Astrocyte of the cerebellum (primary cell): ENCODE measurements at regions not wholly inside any gene's neighbourhood (a gene's known extent, or its start where the extent isn't known, plus 50 kb on each side); places are given as distances from the start of the nearest gene placed in this dataset.
"Not testable (repeated sequence)": the region's sequence is repeated elsewhere in the genome, so short reads cannot be mapped to it uniquely, and the experiment has no call there.

Experiments used
- DNase-seq: peaks from one replicate; pipeline ENCODE4 v3.0.0-alpha.2; 2011; ENCODE audit warnings: low read depth
- H3K4me3 ChIP-seq: 2 replicates; pipeline ENCODE4 v1.5.1; 2011; ENCODE audit warnings: mild to moderate bottlenecking, low read depth, low read length, moderate library complexity
- in situ Hi-C: cut with HindIII; loops from 2 replicates; pipeline ENCODE4 v1.10.0; 2017; ENCODE audit warnings: low sequenced_read_pairs
- TF ChIP-seq, protein P1 (sequence below): IDR thresholded peaks from 2 replicates; pipeline ENCODE4 v1.5.1; 2012; ENCODE audit warnings: low read length, low read depth, moderate library complexity, mild to moderate bottlenecking; ENCODE audit errors: missing control alignments

DNA sequence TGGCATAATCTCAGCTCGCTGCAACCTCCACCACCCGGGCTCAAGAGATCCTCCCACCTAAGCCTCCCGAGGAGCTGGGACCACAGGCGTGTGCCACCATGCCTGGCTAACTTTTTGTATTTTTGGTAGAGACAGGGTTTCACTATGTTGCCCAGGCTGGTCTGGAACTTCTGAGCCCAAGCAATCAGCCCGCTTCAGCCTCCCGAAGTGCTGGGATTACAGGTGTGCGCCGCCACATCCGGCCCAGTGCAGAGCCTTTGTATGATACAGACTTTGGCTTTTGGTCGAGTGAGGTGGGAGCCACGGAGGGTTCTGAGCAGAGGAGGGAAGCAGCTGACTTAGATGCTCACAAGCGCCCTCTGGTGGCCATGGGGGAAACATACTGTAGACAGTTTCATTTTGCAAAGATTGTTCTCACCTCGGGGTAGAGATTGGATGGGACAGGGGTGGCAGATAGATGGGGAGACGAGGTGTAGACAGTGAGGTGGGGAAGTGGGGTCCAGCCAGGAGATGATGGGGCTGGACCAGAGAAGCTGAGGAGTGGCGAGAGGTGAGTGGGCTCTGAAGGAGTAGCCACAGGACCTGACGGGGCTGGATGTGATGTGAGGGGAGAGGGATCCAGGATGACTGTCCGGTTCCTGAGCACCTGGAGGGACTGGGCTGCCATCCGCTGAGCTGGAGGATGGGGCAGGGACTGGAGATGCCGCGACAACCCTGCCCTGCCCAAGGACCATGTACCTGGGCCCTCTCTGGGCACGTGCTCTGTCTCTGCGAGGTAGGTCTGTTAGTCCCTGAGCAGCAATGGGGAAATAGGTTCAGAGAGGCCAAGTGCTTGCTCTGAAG, 105.1 kb downstream of the CRLF3 start:
- in situ Hi-C loops, DNase-seq, H3K4me3 ChIP-seq: not testable (repeated sequence)
- TF ChIP-seq, protein P1, sequence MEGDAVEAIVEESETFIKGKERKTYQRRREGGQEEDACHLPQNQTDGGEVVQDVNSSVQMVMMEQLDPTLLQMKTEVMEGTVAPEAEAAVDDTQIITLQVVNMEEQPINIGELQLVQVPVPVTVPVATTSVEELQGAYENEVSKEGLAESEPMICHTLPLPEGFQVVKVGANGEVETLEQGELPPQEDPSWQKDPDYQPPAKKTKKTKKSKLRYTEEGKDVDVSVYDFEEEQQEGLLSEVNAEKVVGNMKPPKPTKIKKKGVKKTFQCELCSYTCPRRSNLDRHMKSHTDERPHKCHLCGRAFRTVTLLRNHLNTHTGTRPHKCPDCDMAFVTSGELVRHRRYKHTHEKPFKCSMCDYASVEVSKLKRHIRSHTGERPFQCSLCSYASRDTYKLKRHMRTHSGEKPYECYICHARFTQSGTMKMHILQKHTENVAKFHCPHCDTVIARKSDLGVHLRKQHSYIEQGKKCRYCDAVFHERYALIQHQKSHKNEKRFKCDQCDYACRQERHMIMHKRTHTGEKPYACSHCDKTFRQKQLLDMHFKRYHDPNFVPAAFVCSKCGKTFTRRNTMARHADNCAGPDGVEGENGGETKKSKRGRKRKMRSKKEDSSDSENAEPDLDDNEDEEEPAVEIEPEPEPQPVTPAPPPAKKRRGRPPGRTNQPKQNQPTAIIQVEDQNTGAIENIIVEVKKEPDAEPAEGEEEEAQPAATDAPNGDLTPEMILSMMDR = peak; percentile 57

DNA sequence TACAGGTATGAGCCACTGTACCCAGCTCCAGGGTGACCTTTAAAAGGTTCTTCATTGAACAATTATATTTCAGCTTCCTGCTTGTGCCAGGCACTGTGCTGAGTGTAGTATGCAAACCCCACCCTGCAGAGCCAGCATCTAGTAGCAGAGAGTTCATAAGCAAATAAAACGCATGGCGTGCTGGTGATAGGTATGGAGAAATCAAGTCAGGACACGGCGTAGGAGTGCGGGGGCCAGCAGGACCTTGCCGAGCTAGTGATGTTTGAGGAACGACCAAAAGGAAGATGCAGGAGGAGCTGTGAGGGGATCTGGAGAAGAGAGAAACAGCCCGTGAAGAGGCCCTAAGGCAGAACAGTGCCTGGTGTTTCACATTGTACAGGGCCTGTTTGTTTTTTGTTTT, 105.8 kb downstream of the CRLF3 start:
- in situ Hi-C loops, H3K4me3 ChIP-seq, DNase-seq: not testable (repeated sequence)

DNA sequence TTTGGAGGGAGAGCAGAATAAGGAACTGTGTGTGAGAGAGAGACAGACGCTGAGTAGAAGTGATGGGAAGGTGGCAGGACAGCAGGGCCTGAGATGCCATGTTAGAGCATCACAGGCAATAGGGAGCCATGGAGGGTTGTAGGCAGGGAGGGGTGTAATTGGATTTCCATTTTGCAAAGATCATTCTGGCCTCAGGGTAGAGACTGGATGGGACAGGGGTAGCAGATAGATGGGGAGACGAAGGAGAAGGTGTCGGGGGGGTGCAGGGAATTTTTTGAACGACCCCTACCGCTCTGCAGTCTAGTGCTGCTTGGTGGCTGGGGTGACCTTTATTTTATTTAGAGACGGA, 106.4 kb downstream of the CRLF3 start:
- in situ Hi-C loops, DNase-seq, H3K4me3 ChIP-seq: not testable (repeated sequence)

DNA sequence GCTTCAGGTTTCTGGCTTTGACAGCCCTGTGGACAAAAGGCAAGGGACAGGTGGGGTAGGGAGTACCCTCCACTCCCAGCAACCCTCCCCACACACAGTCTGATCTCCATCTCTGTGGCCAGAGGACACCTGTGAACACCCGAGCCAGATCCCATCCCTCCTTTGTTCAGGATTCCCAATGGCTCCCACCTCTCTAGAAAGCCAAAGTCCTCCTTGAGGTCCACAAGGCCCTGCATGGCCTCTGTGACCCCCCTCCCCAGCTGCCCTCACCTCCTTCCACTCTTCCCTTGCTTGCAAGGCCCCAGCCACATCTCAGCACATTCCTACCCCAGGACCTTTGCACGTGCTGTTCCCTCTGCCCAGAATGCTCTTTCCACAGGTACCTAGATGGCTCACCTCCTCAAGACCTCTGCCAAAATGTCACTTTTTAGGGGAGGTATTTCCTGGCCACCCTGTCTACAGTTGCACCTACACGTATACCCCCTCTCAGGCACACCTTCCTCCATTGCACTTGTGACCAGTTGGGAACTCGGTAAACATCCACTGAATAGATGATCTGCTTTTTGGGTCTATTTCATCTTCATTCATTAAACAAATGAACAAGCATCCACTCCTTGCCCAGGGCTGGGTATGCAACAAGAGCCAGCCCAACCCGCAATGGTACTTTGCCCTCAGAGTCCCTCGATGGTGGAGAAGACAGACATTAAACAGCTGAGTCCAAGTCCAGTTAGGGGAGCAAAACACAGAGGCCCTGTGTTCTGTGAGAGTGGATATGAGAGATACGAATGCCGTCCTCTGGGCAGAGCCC, 107.0 kb downstream of the CRLF3 start:
- in situ Hi-C loops = no loop called here
- TF ChIP-seq, protein P1 = no peak
- DNase-seq = no peak
- H3K4me3 ChIP-seq = no peak overlapping the region

DNA sequence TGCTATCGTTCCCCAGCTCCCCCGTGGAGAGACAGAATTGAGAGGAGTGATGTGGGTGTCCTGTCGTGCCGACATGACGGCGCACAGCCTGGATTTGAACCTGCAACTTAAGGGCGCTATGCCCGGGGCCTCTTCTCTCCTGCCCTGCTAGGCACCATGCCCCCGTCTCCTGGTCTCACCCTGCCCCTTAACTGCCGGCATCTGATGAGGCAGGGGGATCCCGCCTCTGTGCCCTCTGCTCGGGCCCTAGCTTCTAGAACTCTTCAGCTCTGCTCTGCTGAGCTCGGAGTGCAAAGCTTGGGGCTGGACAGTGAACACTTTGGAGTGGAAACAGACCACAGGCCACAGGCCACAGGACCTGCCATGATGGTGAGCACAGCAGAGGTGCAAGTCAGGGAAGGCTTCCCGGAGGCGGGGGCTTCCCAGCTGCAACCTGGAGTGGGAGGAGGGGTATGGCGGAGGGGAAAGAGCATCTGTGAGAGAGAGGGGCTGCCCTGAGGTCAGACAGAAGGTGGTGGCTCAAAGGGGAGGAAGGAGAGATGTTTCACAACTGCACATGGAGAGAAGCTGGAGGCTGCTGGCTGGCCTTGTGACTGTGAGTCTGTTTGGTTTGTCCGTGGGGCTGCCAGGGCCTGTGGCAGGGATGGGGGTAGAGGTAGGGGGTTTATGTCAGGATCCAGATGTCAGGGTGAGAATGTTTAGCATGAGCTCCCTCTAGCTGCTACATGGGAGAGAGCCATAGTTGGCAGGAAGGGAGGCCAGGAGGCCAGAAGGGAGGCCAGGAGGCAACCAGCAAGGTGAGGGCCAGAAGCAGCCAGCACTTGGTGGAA, 107.8 kb downstream of the CRLF3 start:
- H3K4me3 ChIP-seq = no peak overlapping the region
- TF ChIP-seq, protein P1 = peak; percentile 14
- in situ Hi-C loops = no loop called here
- DNase-seq = no peak

DNA sequence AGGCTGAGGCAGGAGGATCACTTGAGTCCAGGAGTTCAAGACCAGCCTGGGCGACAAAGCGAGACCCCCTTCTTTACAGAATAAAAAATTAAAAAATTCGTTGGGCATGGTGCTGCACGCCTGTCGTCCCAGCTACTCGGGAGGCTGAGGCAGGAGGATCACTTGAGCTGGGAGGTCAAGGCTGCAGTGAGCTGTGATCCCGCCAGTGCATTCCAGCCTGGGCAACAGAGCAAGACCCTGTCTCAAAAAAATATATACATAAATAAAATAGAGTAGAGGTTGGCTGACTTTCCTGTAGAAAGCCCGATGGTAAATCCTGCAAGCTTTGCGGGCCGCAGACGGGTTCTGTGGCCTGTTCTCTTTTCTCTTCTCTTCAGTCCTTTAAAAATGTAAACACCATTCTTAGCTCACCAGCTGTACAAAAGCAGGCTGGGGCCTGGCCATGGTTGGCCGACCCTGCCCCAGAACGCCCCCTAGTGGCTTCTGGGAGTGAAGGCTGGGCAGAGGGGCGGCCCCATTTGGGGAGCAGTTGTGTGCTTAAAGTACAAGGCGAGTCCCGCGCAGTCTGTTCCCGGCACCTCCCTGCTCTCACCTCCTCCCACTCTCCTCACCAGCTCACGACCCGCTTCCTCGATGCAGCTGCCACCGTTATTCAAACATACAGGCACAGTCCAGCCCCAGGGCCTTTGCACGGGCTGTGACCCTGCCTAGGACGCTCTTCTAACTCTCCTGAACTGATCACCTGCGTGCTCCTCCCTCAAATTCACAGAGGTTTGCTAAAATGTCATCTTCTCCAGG, 109.5 kb downstream of the CRLF3 start:
- H3K4me3 ChIP-seq, DNase-seq, in situ Hi-C loops: not testable (repeated sequence)
- TF ChIP-seq, protein P1 = peak; percentile 52

DNA sequence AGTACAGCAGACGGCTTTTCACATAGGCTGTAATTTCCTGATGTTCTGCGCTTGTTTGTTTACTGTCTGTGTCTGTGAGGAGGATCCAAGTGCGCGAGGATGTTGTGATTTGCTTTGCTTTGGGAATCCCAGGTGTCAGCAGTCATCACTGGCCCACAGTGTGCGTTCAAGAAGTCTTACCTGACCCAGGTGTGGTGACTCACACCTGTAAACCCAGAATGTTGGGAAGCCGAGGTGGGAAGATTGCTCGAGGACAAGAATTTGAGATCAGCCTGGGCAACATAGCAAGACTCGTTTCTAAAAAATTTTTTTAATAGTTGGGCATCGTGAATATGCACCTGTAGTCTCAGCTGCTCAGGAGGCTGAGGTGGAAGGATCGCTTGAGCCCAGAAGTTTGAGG, 110.7 kb downstream of the CRLF3 start:
- H3K4me3 ChIP-seq, DNase-seq, in situ Hi-C loops: not testable (repeated sequence)

DNA sequence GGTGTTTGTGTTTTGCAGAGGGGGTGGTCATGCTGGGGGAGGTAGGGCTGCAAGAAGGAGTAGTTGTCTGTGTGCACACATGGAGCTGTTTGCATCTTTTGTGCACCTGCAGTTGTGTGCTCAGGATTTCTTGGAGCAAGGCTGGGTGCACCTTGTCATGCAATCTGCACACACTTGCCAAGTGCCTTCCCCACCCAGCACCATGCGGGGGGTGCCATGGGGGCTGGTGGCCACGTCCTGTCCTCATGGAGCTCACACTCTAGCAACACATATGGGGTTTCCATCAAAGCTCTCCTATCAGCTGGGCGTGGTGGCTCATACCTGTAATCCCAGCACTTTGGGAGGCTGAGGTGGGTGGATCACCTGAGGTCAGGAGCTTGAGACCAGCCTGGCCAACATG, 111.6 kb downstream of the CRLF3 start:
- in situ Hi-C loops, DNase-seq, H3K4me3 ChIP-seq: not testable (repeated sequence)

DNA sequence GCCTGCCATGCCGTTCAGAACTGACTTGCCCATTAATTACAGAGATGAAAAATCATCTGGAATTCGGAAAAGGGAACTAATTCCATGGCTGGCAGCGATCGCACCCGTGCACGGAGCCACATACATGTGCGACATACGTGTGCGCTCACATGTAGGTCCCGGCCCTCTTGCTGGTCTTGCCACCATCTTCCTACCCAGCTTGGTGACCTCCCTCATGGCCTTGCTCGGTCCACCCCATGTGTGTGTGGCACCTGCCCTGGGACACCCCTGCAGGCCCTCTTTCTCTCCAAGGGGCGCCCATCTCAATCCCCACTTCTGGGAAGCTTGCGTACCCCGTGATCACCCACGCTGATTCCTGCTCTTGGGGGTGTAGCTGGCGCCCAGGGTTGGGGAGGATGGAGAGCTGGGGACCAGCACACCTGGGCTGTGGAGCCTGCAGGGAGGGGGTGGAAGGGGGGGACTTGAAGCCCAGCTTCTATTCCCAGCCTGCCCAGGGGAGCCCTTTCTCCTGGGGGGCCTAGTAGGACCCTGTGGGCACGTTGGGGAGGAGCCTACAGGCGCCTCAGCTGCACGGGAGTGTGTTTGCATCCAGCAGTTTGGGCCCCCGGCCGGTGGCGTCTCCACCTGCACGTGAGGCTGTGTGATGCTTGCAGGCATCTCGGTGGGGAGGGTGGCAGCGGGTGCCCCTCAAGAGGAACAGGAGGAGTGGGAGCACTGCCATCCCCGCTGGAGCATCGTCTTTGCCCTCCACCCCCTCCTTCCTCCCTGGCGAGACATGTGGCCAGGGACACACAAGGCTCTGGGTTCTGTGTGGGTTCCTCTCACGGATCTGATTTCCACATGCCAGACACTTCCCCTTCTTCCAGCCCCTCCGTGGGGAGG, 112.6 kb downstream of the CRLF3 start:
- DNase-seq, H3K4me3 ChIP-seq, in situ Hi-C loops: not testable (repeated sequence)

DNA sequence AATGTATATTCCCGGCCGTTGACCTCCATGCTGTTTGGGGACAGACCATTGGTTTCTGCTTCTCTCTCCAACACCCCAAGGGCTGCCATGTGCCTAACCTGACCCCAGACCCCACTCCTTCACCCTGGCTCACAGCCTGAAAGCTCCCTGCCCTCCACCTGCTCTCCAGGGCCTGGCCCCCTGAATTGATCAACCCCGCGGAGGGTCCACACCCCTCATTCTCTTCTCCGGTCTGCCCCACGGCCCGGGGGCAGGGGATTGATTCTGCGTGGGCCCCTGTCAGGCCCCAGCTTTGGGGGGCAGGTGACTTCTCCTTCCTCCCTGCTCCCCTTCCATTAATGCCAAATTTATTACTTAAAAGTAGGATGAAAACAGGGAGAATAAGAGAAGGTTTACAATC, 113.3 kb downstream of the CRLF3 start:
- DNase-seq, in situ Hi-C loops: not testable (repeated sequence)
- H3K4me3 ChIP-seq = peak overlapping the region; percentile 67
